ENCODE measurements at regions not wholly inside any gene's neighbourhood (a gene's known extent, or its start where the extent isn't known, plus 50 kb on each side); places are given as distances from the start of the nearest gene placed in this dataset.
"Not testable (repeated sequence)": the region's sequence is repeated elsewhere in the genome, so short reads cannot be mapped to it uniquely, and the experiment has no call there.

GRCh38 chr6:120930500-120930899, 403.8 kb downstream of the TBC1D32 start:
- DNase-seq (ENCODE audit: low read depth in 2 of 2): not testable (repeated sequence)

- DNase-seq (ENCODE audit: low read depth in 2 of 2): no peak
Observed at GRCh38 chr6:120924214-120924613, 410.1 kb downstream of the TBC1D32 start.

- no peak for DNase-seq (ENCODE audit: low read depth in 2 of 2)
Observed at GRCh38 chr6:120918137-120918536, 416.1 kb downstream of the TBC1D32 start.

- DNase-seq (ENCODE audit: low read depth in 2 of 2): no peak
Observed at GRCh38 chr6:120916844-120917243, 417.4 kb downstream of the TBC1D32 start.

- no peak for DNase-seq (ENCODE audit: low read depth in 2 of 2)
Observed at GRCh38 chr6:120913486-120913885, 420.8 kb downstream of the TBC1D32 start.

- no peak for DNase-seq (ENCODE audit: low read depth in 2 of 2)
Observed at GRCh38 chr6:120908767-120909166, 425.5 kb downstream of the TBC1D32 start.

- DNase-seq (ENCODE audit: low read depth in 2 of 2): no peak
Observed at GRCh38 chr6:120903836-120904235, 430.4 kb downstream of the TBC1D32 start.

GRCh38 chr6:120899932-120900331, 434.3 kb downstream of the TBC1D32 start:
- no peak for DNase-seq (ENCODE audit: low read depth in 2 of 2)

- DNase-seq (ENCODE audit: low read depth in 2 of 2): no peak
Observed at GRCh38 chr6:120894077-120894476, 440.2 kb downstream of the TBC1D32 start.

GRCh38 chr6:120876931-120877330, 457.3 kb downstream of the TBC1D32 start:
- no peak for DNase-seq (ENCODE audit: low read depth in 2 of 2)

- DNase-seq (ENCODE audit: low read depth in 2 of 2): no peak
Observed at GRCh38 chr6:120876424-120876823, 457.9 kb downstream of the TBC1D32 start.

- DNase-seq (ENCODE audit: low read depth in 2 of 2): no peak
Observed at GRCh38 chr6:120875900-120876299, 458.4 kb downstream of the TBC1D32 start.

GRCh38 chr6:120874422-120874821, 459.9 kb downstream of the TBC1D32 start:
- DNase-seq (ENCODE audit: low read depth in 2 of 2): no peak

GRCh38 chr6:120873125-120873865, 461.0 kb downstream of the TBC1D32 start:
- no peak for DNase-seq (ENCODE audit: low read depth in 2 of 2)

- no peak for DNase-seq (ENCODE audit: low read depth in 2 of 2)
Observed at GRCh38 chr6:120872262-120872578, 462.1 kb downstream of the TBC1D32 start.

GRCh38 chr6:120871416-120872261, 462.6 kb downstream of the TBC1D32 start:
- no peak for DNase-seq (ENCODE audit: low read depth in 2 of 2)

GRCh38 chr6:120869397-120869796, 464.9 kb downstream of the TBC1D32 start:
- no peak for DNase-seq (ENCODE audit: low read depth in 2 of 2)

- no peak for DNase-seq (ENCODE audit: low read depth in 2 of 2)
Observed at GRCh38 chr6:120857422-120857821, 476.9 kb downstream of the TBC1D32 start.

- DNase-seq (ENCODE audit: low read depth in 2 of 2): no peak
Observed at GRCh38 chr6:120854583-120854982, 479.7 kb downstream of the TBC1D32 start.

- DNase-seq (ENCODE audit: low read depth in 2 of 2): no peak
Observed at GRCh38 chr6:120853489-120853888, 480.8 kb downstream of the TBC1D32 start.

- DNase-seq (ENCODE audit: low read depth in 2 of 2): no peak
Observed at GRCh38 chr6:120852293-120852849, 481.9 kb downstream of the TBC1D32 start.

- no peak for DNase-seq (ENCODE audit: low read depth in 2 of 2)
Observed at GRCh38 chr6:120826253-120826652, 508.0 kb downstream of the TBC1D32 start.

- DNase-seq (ENCODE audit: low read depth in 2 of 2): no peak
Observed at GRCh38 chr6:120816794-120817193, 517.5 kb downstream of the TBC1D32 start.

Data from stimulated activated CD8-positive, alpha-beta memory T cell treated with anti-CD3 and anti-CD28 coated beads, Interleukin-2, amount 100 ng/mL, for 1 hour (primary cell).